K562 (cell line): ENCODE measurements at regions not wholly inside any gene's neighbourhood (a gene's known extent, or its start where the extent isn't known, plus 50 kb on each side); places are given as distances from the start of the nearest gene placed in this dataset.

Source experiments
- ATAC-seq: fragments of 200-7000 bp; cut with Tn5 transposase; 3 replicates; pipeline ENCODE4 v1.9.1; 2020; ENCODE audit warnings: moderate library complexity
- BruUV-seq: library from RNA; stranded (reverse); fragments of 400-500 nt; replicated peaks from 2 replicates; lab custom pipeline; 2021; lab: Mats Ljungman, UMichigan
- CTCF ChIA-PET: fragments of 300-600 bp; formaldehyde crosslinking; extraction: SDS; loops from one replicate; lab custom pipeline; 2021; ENCODE audit warnings: low intra/inter-chr PET ratio; lab: Yijun Ruan, JAX
- POLR2A ChIA-PET: fragments of 300-600, 350-650 bp; sonication (Branson Sonifier 250); formaldehyde crosslinking; extraction: SDS; loops from one replicate; lab custom pipeline; 2021; ENCODE audit warnings: antibody characterized with exemption, inconsistent platforms; lab: Yijun Ruan, JAX
- DNase-seq, 4 experiments: peaks; one replicate each; pipeline versions ENCODE4 v3.0.0 to v3.0.0-alpha.2; 2011 to 2018; ENCODE audit warnings: low spot score in 3 of 4, mixed read lengths in 3 of 4; ENCODE audit errors: extremely low read depth in 1 of 4
- FAIRE-seq: peaks from 2 replicates; lab custom pipeline; 2011; peaks lifted over from hg19 to GRCh38; lab: Jason Lieb, UNC
- H2AFZ ChIP-seq: 2 replicates; pipeline ENCODE4 v1.6.0; 2011; ENCODE audit warnings: low read depth, low read length, control low read depth, inconsistent platforms
- H3K27ac ChIP-seq: fragments of 200-600 bp; 3 replicates; pipeline ENCODE4 v1.8.0; 2011; ENCODE audit warnings: low read depth, mild to moderate bottlenecking, control low read depth, inconsistent platforms, low read length, moderate library complexity, mixed read lengths; ENCODE audit errors: extremely low read depth
- H3K27me3 ChIP-seq, 2 experiments: fragments of 300-600 bp in 1 of 2; 2 replicates in 1 of 2; 3 replicates in 1 of 2; pipeline versions ENCODE4 v1.6.0 to v1.8.0; 2011; ENCODE audit warnings: inconsistent platforms in 2 of 2, low read length in 2 of 2, mild to moderate bottlenecking in 1 of 2, mixed read lengths in 1 of 2, moderate library complexity in 1 of 2; ENCODE audit not compliant: control insufficient read depth in 2 of 2, insufficient read depth in 2 of 2
- H3K36me3 ChIP-seq: fragments of 300-600 bp; 3 replicates; pipeline ENCODE4 v1.8.0; 2011; ENCODE audit warnings: mild to moderate bottlenecking, low read length, inconsistent platforms; ENCODE audit not compliant: control insufficient read depth, insufficient read depth
- H3K4me1 ChIP-seq, 2 experiments: fragments of 200-600 bp in 1 of 2; replicated peaks in 1 of 2; 2 replicates in 1 of 2; 3 replicates in 1 of 2; pipeline versions ENCODE4 v1.5.1 to v1.8.0; 2011; ENCODE audit warnings: inconsistent platforms in 2 of 2, low read length in 2 of 2, mild to moderate bottlenecking in 1 of 2, mixed read lengths in 1 of 2, moderate library complexity in 1 of 2; ENCODE audit not compliant: control insufficient read depth in 2 of 2, insufficient read depth in 2 of 2
- H3K4me2 ChIP-seq: 2 replicates; pipeline ENCODE4 v1.6.1; 2011; ENCODE audit warnings: low read length, control low read depth, inconsistent platforms, mixed read lengths; ENCODE audit not compliant: insufficient read depth
- H3K4me3 ChIP-seq: fragments of 200-600 bp; sonication (generic), shearing (Covaris generic); 2 replicates; pipeline ENCODE4 v1.5.1; 2016; ENCODE audit warnings: control low read depth, inconsistent platforms
- H3K79me2 ChIP-seq: fragments of 200-600 bp; 3 replicates; pipeline ENCODE4 v1.8.0; 2011; ENCODE audit warnings: low read length, inconsistent platforms; ENCODE audit not compliant: control insufficient read depth, insufficient read depth
- H3K9ac ChIP-seq, 2 experiments: 2 replicates each; pipeline versions ENCODE4 v1.6.0 to v1.6.1; 2011; ENCODE audit warnings: low read depth in 2 of 2, low read length in 2 of 2, control low read depth in 1 of 2, inconsistent platforms in 1 of 2, mild to moderate bottlenecking in 1 of 2, mixed read lengths in 1 of 2; ENCODE audit not compliant: insufficient read depth in 1 of 2
- H3K9me1 ChIP-seq: one replicate; pipeline ENCODE4 v1.6.0; 2011; ENCODE audit warnings: inconsistent platforms, mild to moderate bottlenecking, low read length, moderate library complexity; ENCODE audit not compliant: control insufficient read depth, insufficient read depth
- H3K9me3 ChIP-seq: replicated peaks from 2 replicates; pipeline ENCODE4 v1.5.1; 2011; ENCODE audit warnings: low read depth, low read length, inconsistent platforms; ENCODE audit not compliant: control insufficient read depth, insufficient read depth
- H4K20me1 ChIP-seq: replicated peaks from 2 replicates; pipeline ENCODE4 v1.6.1; 2011; ENCODE audit warnings: low read length, inconsistent platforms, mixed read lengths; ENCODE audit not compliant: control insufficient read depth, insufficient read depth
- HCFC1 ChIP-seq: IDR thresholded peaks from 2 replicates; pipeline ENCODE4 v1.6.1; 2012; ENCODE audit warnings: low read depth, low read length, improper control_type of control experiment
- MCM5 ChIP-seq: fragments of 450-650 bp; IDR thresholded peaks from 2 replicates; pipeline ENCODE4 v1.6.1; 2016; ENCODE audit warnings: low read depth
- NFIC ChIP-seq: fragments of 450-650 bp; IDR thresholded peaks from 2 replicates; pipeline ENCODE4 v1.6.1; 2017; ENCODE audit warnings: mild to moderate bottlenecking, inconsistent platforms
- RUNX1 ChIP-seq: sonication (generic); IDR thresholded peaks from 2 replicates; pipeline ENCODE4 v1.6.1; 2016; ENCODE audit warnings: antibody characterized with exemption, low read depth
- ZNF174 ChIP-seq: fragments of 250-450 bp; sonication (Bioruptor Pico); IDR thresholded peaks from 2 replicates; pipeline ENCODE4 v1.4.0; 2020; ENCODE audit warnings: mild to moderate bottlenecking
- ZNF282 ChIP-seq: sonication (generic); formaldehyde crosslinking; IDR thresholded peaks from 2 replicates; pipeline ENCODE4 v1.8.1; 2023; ENCODE audit warnings: missing genetic modification reagents
- WGBS: fragments of 100-300 bp; shearing (Covaris generic); methylation state at CpG from one replicate; pipeline ENCODE4 v1.1.6; 2016; ENCODE audit warnings: low coverage, mixed read lengths; ENCODE audit not compliant: insufficient coverage; ENCODE audit errors: missing lambda C conversion rate; 5-methylcytosine and 5-hydroxymethylcytosine counted together
- in situ Hi-C: fragments of 300-500 bp; cut with MboI; formaldehyde crosslinking; loops from 4 replicates; pipeline ENCODE4 v1.15.0; 2018; ENCODE audit warnings: inconsistent platforms, mixed read lengths
- intact Hi-C: fragments of 100-400 bp; cut with micrococcal nuclease; formaldehyde crosslinking; loops from 2 replicates; pipeline ENCODE4 v1.14.2; 2022
- TF ChIP-seq, protein P1 (sequence below), 2 experiments: fragments of 200-800 bp in 1 of 2; sonication (Bioruptor generic) in 1 of 2; sonication (generic) in 1 of 2; formaldehyde crosslinking in 1 of 2; IDR thresholded peaks in 1 of 2; conservative IDR thresholded peaks in 1 of 2; 2 replicates each; pipeline versions ENCODE4 v1.5.0 to v1.6.1; 2016 to 2020; ENCODE audit warnings: missing compliant biosample characterization in 1 of 2, missing genetic modification characterization in 1 of 2, missing genetic modification reagents in 1 of 2

DNA sequence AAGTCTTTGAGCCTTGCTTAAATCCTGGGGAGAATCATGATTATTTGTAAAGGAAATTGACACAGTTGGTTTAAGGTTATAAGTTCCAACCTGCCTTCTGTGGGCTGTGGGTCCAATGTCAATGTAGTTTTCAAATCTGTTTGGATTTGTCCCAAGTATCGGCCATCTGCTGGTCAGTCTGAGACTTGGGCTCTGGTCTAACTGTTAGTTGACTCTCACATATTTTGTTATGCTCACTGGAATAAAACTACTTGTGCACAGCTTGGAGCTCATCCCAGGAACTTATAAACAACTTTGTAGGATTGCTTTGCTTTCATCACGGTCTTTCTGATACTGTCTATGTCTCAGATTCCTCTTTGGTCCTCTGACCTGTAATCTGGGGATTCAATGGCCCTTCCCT, 1026.2 kb upstream of the ZEB2 start:
- H2AFZ ChIP-seq = 0 out of 2 replicates have a peak overlapping the region, but pooled peaks have one; percentile 25
- peak in 3 of 4 experiments; percentile 9 to 10 (median 9) for DNase-seq
- ChIA-PET CTCF (no interaction called here), POLR2A (no interaction called here)
- H4K20me1 ChIP-seq = no peaks in the 10 kb centered on the region
- no TSS peak for BruUV-seq
- H3K27me3 ChIP-seq = no peaks in the 10 kb centered on the region
- no peak overlapping the region for H3K9ac ChIP-seq
- no peaks in the 10 kb centered on the region for H3K9me3 ChIP-seq
- ATAC-seq = peak; percentile 46; the same call in 2 of the 3 replicates
- peak; percentile 81 for FAIRE-seq
- no peaks in the 10 kb centered on the region for H3K4me1 ChIP-seq
- H3K79me2 ChIP-seq = no peaks in the 10 kb centered on the region
- no peak overlapping the region for H3K4me3 ChIP-seq
- TF ChIP-seq, protein P1, sequence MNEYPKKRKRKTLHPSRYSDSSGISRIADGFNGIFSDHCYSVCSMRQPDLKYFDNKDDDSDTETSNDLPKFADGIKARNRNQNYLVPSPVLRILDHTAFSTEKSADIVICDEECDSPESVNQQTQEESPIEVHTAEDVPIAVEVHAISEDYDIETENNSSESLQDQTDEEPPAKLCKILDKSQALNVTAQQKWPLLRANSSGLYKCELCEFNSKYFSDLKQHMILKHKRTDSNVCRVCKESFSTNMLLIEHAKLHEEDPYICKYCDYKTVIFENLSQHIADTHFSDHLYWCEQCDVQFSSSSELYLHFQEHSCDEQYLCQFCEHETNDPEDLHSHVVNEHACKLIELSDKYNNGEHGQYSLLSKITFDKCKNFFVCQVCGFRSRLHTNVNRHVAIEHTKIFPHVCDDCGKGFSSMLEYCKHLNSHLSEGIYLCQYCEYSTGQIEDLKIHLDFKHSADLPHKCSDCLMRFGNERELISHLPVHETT (CRISPR knock-in tag; conservative IDR thresholded peaks at IDR 0.05 in 1 of 2, IDR thresholded peaks at IDR 0.05 in 1 of 2) = no peak
- TF ChIP-seq ZNF282 = no peak
- peak; percentile 68 for TF ChIP-seq NFIC
- in situ Hi-C loops = no loop called here
- H3K4me2 ChIP-seq = no peak overlapping the region
- H3K36me3 ChIP-seq = no peaks in the 10 kb centered on the region
- no peaks in the 10 kb centered on the region for H3K9me1 ChIP-seq
- H3K27ac ChIP-seq = no peak overlapping the region
- 38% methylated on average over 2 of the region's 2 CpGs for WGBS
- intact Hi-C loops = no loop called here

DNA sequence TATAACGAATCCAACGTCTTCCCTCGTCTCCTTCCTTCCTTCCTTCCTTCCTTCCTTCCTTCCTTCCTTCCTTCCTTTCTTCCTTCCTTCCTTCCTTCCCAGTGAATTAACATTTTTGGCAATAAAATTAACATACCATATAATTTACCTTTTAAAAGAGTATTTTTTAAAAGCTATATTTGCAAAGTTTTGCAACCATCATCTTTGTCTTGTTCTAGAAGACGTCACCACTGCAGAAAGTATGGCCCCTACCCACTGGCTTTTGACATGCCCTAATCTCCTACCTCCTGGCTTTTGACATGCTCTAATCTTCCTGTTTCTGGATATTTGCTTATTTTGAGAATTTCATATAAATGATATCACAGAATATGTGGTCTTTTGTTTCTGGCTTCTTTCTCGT, 1023.9 kb upstream of the ZEB2 start:
- DNase-seq (no peak), FAIRE-seq (no peak), ATAC-seq (no peak)
- Histone ChIP-seq H3K9me1 (no peaks in the 10 kb centered on the region), H3K27ac (no peak overlapping the region), H3K9me3 (no peaks in the 10 kb centered on the region), H3K36me3 (no peaks in the 10 kb centered on the region), H3K9ac (no peak overlapping the region), H3K79me2 (no peaks in the 10 kb centered on the region), H3K4me3 (no peak overlapping the region), H3K4me1 (no peaks in the 10 kb centered on the region), H3K27me3 (no peaks in the 10 kb centered on the region), H4K20me1 (no peaks in the 10 kb centered on the region), H2AFZ (0 out of 2 replicates have a peak overlapping the region, but pooled peaks have one; percentile 8), H3K4me2 (no peak overlapping the region)
- in situ Hi-C loops = no loop called here
- TF ChIP-seq HCFC1 (no peak), MCM5 (no peak), ZNF174 (CRISPR knock-in tag) (no peak), RUNX1 (no peak)
- intact Hi-C loops = no loop called here
- CTCF ChIA-PET = no interaction called here
- POLR2A ChIA-PET = no interaction called here
- 44% methylated on average over 5 of the region's 5 CpGs for WGBS
- no TSS peak for BruUV-seq
